Right atrium auricular region (tissue), 2 donors: ENCODE measurements at regions not wholly inside any gene's neighbourhood (a gene's known extent, or its start where the extent isn't known, plus 50 kb on each side); places are given as distances from the start of the nearest gene placed in this dataset.

Source experiments
- DNase-seq: peaks from one replicate; pipeline ENCODE4 v3.0.0-alpha.2; 2019; ENCODE audit warnings: low spot score
- H3K27ac ChIP-seq, 2 donors: fragments of 200-600 bp; sonication (generic); 1 replicate in 1 of 2; 2 replicates in 1 of 2; pipeline ENCODE4 v1.5.1; 2016 to 2019
- H3K27me3 ChIP-seq, 2 donors: fragments of 200-600 bp; sonication (generic); one replicate each; pipeline versions ENCODE4 v1.5.1 to v1.6.0; 2017 to 2019
- H3K36me3 ChIP-seq: fragments of 200-600 bp; sonication (generic); one replicate; pipeline ENCODE4 v1.5.1; 2016
- H3K4me1 ChIP-seq, 2 donors: fragments of 200-600 bp; sonication (generic); one replicate each; pipeline versions ENCODE4 v1.5.1 to v1.6.0; 2017 to 2019
- H3K4me3 ChIP-seq, 2 donors: fragments of 200-600 bp; sonication (generic); 1 replicate in 1 of 2; 2 replicates in 1 of 2; pipeline ENCODE4 v1.5.1; 2017 to 2019; ENCODE audit warnings: mild to moderate bottlenecking in 1 of 2, moderate library complexity in 1 of 2
- H3K9me3 ChIP-seq, 2 donors: fragments of 200-600 bp; sonication (generic); one replicate each; pipeline ENCODE4 v1.5.1; 2019
- CTCF ChIP-seq, 2 donors: fragments of 200-600 bp; sonication (generic); IDR thresholded peaks; one replicate each; pipeline ENCODE4 v1.5.1; 2019; ENCODE audit warnings: antibody characterized with exemption in 2 of 2

- no peaks in the 10 kb centered on the region for H3K4me1 ChIP-seq
- no peak for DNase-seq
These were observed 85.0 kb upstream of the SLC2A1 start for GRCh38 chr1:43043695-43044094.

GRCh38 chr1:43042773-43043457 lies 84.2 kb upstream of the SLC2A1 start:
- no peaks in the 10 kb centered on the region for H3K4me1 ChIP-seq
- H3K27me3 ChIP-seq = no peaks in the 10 kb centered on the region
- no peak overlapping the region for H3K4me3 ChIP-seq
- H3K9me3 ChIP-seq = no peaks in the 10 kb centered on the region
- no peak overlapping the region for H3K27ac ChIP-seq
- TF ChIP-seq CTCF (IDR thresholded peaks at IDR 0.05) = no peak
- H3K36me3 ChIP-seq = no peaks in the 10 kb centered on the region
- DNase-seq = no peak

More at GRCh38 chr1:43043695-43044094, 85.0 kb upstream of the SLC2A1 start:
- H3K27ac ChIP-seq = no peak overlapping the region
- no peak for TF ChIP-seq CTCF (IDR thresholded peaks at IDR 0.05)
- H3K4me3 ChIP-seq = no peak overlapping the region
- no peaks in the 10 kb centered on the region for H3K27me3 ChIP-seq
- no peaks in the 10 kb centered on the region for H3K9me3 ChIP-seq
- H3K36me3 ChIP-seq = no peaks in the 10 kb centered on the region

GRCh38 chr1:43042127-43042526 lies 83.5 kb upstream of the SLC2A1 start:
- TF ChIP-seq CTCF (IDR thresholded peaks at IDR 0.05) = no peak
- Histone ChIP-seq H3K36me3 (no peaks in the 10 kb centered on the region), H3K9me3 (no peaks in the 10 kb centered on the region), H3K27me3 (no peaks in the 10 kb centered on the region), H3K27ac (no peak overlapping the region), H3K4me1 (no peaks in the 10 kb centered on the region), H3K4me3 (no peak overlapping the region)
- DNase-seq = no peak

- H3K27me3 ChIP-seq = no peaks in the 10 kb centered on the region
- DNase-seq = no peak
- H3K4me3 ChIP-seq = no peak overlapping the region
- H3K4me1 ChIP-seq = no peaks in the 10 kb centered on the region
- TF ChIP-seq CTCF (IDR thresholded peaks at IDR 0.05) = no peak
- no peaks in the 10 kb centered on the region for H3K36me3 ChIP-seq
- H3K9me3 ChIP-seq = no peaks in the 10 kb centered on the region
- H3K27ac ChIP-seq = no peak overlapping the region
These were observed 82.9 kb upstream of the SLC2A1 start for GRCh38 chr1:43041591-43041990.

GRCh38 chr1:43039228-43040055 lies 80.8 kb upstream of the SLC2A1 start:
- H3K27ac ChIP-seq = no peak overlapping the region
- TF ChIP-seq CTCF (IDR thresholded peaks at IDR 0.05) = no peak
- no peaks in the 10 kb centered on the region for H3K27me3 ChIP-seq
- no peaks in the 10 kb centered on the region for H3K36me3 ChIP-seq
- no peak overlapping the region for H3K4me3 ChIP-seq
- DNase-seq = no peak
- H3K4me1 ChIP-seq = no peaks in the 10 kb centered on the region
- H3K9me3 ChIP-seq = no peaks in the 10 kb centered on the region
